ENCODE measurements at regions not wholly inside any gene's neighbourhood (a gene's known extent, or its start where the extent isn't known, plus 50 kb on each side); places are given as distances from the start of the nearest gene placed in this dataset.
"Not testable (repeated sequence)": the region's sequence is repeated elsewhere in the genome, so short reads cannot be mapped to it uniquely, and the experiment has no call there.

DNA sequence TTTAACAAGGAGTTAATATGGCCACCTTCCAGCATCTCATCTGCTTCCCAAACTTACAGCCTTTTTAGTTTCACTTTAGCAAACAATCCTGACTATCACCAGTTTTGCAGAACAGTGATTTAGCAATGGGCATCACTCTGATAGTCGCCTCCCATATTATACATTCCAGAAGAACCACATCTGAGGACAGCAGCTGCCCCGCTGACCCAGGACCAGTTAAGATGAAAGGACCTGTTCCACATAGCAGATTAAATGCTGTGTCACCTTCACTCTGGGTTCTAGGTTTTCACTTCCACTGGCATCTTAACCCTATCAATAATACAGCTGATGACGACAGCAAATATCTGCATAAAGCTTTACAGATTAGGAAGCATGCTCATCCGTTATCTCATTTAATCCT is 99.8 kb downstream of the TRIM69 start:
- no peak overlapping the region for H3K4me3 ChIP-seq (ENCODE audit: low read depth, low read length)
- DNase-seq (ENCODE audit: low read depth) = peak; percentile 19
- TF ChIP-seq, protein P1, sequence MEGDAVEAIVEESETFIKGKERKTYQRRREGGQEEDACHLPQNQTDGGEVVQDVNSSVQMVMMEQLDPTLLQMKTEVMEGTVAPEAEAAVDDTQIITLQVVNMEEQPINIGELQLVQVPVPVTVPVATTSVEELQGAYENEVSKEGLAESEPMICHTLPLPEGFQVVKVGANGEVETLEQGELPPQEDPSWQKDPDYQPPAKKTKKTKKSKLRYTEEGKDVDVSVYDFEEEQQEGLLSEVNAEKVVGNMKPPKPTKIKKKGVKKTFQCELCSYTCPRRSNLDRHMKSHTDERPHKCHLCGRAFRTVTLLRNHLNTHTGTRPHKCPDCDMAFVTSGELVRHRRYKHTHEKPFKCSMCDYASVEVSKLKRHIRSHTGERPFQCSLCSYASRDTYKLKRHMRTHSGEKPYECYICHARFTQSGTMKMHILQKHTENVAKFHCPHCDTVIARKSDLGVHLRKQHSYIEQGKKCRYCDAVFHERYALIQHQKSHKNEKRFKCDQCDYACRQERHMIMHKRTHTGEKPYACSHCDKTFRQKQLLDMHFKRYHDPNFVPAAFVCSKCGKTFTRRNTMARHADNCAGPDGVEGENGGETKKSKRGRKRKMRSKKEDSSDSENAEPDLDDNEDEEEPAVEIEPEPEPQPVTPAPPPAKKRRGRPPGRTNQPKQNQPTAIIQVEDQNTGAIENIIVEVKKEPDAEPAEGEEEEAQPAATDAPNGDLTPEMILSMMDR (IDR thresholded peaks at IDR 0.05; ENCODE audit: insufficient read depth, low read depth, low read length) = no peak

- not testable (repeated sequence) for H3K4me3 ChIP-seq (ENCODE audit: low read depth, low read length); DNase-seq (ENCODE audit: low read depth)
Observed at GRCh38 chr15:44838929-44839328, 102.6 kb downstream of the TRIM69 start.

DNA sequence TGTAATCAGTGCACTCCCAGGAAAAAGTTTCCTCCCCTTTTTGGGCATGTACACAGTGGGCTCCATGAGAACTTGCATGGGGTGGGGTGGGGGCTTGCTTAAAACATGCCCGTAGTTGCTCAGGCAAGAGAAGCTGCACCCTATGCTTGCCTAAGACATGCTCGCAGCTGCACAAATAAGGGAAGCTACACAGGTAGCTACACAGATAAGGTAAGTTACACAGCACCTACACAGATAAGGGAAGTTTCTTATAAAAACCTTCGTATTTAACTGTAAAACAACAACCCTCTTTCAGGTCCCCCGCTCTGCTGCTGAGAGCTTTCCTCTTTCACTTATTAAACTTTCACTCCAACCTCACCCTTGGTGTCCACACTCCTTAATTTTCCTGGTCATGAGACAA is 105.4 kb downstream of the TRIM69 start:
- not testable (repeated sequence) for H3K4me3 ChIP-seq (ENCODE audit: low read depth, low read length); DNase-seq (ENCODE audit: low read depth)

- H3K4me3 ChIP-seq (ENCODE audit: low read depth, low read length); DNase-seq (ENCODE audit: low read depth): not testable (repeated sequence)
Observed at GRCh38 chr15:44842883-44843282, 106.6 kb downstream of the TRIM69 start.

DNA sequence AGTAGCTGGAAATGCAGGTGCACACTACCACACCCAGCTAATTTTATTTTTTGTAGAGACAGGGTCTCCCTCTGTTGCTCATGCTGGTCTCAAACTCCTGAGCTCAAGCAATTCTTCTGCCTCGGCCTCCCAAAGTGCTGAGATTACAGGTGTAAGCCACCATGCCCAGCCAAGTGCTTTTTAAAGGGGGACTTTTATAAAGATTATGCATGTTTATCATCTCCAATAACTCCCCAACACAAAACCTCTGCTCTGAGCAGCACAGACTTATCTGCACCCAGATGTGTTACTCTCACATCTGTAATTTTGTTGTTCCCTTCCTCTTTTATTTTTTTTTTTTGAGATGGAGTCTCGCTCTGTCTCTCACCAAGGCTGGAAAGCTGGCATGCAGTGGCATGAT is 108.6 kb downstream of the TRIM69 start:
- not testable (repeated sequence) for H3K4me3 ChIP-seq (ENCODE audit: low read depth, low read length); DNase-seq (ENCODE audit: low read depth)

DNA sequence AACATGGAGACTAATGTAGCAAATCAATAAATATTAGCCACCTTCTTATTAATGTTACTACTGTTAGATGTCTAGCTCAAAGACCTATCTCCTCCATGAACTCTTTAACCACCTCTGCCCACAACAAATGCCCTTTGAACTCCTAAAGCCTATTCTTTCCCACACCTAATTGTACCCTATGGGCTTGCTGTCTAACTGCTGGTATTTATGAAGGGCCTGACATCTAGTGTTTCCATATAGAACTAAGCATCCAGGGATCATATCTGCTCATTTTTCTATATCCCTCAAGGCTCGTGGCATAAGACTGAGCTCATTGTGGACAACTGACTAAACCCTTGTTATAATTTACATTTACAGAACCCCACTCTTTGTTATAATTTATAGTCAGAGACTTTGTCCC is 109.8 kb downstream of the TRIM69 start:
- DNase-seq (ENCODE audit: low read depth); H3K4me3 ChIP-seq (ENCODE audit: low read depth, low read length): not testable (repeated sequence)

GRCh38 chr15:44847555-44847954 is 108.9 kb upstream of the TERB2 start:
- not testable (repeated sequence) for DNase-seq (ENCODE audit: low read depth); H3K4me3 ChIP-seq (ENCODE audit: low read depth, low read length)

DNA sequence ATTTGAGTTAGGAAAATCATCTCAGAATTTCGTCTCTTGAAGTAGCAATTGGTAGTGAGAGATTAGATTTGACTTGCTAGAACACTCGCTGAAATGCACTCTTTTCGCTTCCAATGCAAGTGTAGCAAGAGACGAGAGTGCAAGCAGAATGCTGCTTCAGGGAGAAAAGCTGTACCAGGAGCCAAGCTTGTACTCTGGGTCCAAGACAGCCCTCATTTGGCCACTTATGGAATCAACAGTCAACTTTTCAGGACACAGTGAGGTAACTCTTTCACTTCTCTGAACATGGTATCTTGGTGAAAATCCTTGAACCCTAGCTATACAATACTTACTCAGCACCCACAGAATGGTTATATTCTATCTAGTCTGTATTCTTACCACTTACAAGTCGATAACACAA is 107.6 kb upstream of the TERB2 start:
- H3K4me3 ChIP-seq (ENCODE audit: low read depth, low read length); DNase-seq (ENCODE audit: low read depth): not testable (repeated sequence)

DNA sequence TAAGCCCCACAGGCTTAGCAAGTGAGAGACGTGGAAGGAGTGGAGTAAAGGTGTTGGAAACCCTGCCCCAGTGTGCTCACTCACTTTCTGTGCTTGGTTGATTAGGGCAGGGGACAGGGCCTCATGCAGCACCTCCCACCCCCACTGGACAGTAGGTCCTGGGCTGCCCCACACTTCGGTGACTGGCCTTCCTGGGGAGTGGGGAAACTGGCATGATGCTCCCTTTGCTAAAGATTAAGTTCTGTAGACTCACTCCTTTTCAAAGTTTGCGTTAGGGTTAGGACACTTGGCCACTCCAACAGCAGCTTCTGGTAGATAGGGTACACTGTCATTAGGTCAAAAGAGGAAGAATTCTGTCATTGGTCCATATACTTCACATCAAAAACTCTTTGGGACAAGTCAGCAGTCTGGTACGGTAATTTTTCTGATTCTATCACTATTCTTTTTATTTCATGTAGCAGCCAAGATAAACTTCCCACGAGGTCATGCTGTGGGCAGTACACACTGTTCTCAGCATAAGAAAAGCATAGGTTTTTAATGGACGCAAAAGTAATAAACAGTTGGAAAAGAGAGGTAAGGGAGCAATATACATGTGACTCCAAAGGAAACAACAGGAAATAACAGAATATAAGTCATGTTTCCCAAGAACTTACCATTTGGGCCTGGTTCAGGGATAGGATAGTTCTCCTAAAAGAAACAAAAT is 106.6 kb upstream of the TERB2 start:
- not testable (repeated sequence) for H3K4me3 ChIP-seq (ENCODE audit: low read depth, low read length); DNase-seq (ENCODE audit: low read depth)

GRCh38 chr15:44853304-44853950 is 103.1 kb upstream of the TERB2 start:
- H3K4me3 ChIP-seq (ENCODE audit: low read depth, low read length) = not testable (repeated sequence)
- TF ChIP-seq, protein P1 (IDR thresholded peaks at IDR 0.05; ENCODE audit: insufficient read depth, low read depth, low read length) = peak; percentile 94

GRCh38 chr15:44854696-44855095 is 101.8 kb upstream of the TERB2 start:
- DNase-seq (ENCODE audit: low read depth); H3K4me3 ChIP-seq (ENCODE audit: low read depth, low read length): not testable (repeated sequence)

More at GRCh38 chr15:44853304-44853950, 103.1 kb upstream of the TERB2 start:
- peak; percentile 53 for DNase-seq (ENCODE audit: low read depth)

GRCh38 chr15:44856284-44856683 is 100.2 kb upstream of the TERB2 start:
- not testable (repeated sequence) for DNase-seq (ENCODE audit: low read depth); H3K4me3 ChIP-seq (ENCODE audit: low read depth, low read length)

DNA sequence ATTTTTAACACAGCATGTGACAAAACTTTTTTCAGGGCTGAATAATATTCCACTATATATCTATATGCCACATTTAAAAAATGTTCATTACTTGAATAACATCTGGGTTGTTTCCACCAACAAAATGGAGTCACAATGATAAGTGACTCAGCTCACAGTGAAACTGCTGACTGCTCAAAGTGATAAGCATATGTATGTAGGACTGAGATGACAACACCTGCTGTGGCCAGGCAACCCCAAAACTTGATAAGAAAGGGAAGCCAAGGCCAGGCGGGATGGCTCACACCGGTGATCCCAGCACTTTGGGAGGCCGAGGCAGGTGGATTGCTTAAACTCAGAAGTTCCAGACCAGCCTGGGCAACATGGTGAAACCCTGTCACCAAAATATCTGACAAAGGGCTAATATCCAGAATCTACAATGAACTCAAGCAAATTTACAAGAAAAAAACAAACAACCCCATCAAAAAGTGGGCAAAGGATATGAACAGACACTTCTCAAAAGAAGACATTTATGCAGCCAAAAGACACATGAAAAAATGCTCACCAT is 99.2 kb upstream of the TERB2 start:
- H3K4me3 ChIP-seq (ENCODE audit: low read depth, low read length); DNase-seq (ENCODE audit: low read depth): not testable (repeated sequence)

DNA sequence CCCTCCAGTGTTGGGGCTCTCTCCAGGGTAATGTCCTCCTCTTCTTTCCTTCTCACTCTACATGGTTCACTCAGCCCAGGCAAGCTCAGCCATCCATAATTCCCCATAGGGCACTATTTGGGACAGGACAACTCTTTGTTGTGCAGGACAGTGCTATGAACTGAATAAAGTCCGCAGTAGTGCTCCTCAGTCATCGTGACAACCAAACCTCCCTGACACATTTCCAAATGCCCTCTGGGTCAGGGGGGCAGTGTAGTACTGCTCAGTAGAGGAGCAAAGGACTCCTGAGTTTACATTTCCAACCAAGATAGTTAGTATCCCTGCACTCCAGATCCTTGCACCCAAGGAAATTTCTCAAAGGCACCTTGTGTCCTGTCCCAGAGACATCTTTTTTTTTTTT is 97.4 kb upstream of the TERB2 start:
- H3K4me3 ChIP-seq (ENCODE audit: low read depth, low read length) = not testable (repeated sequence)

GRCh38 chr15:44860168-44860567 is 96.3 kb upstream of the TERB2 start:
- DNase-seq (ENCODE audit: low read depth); H3K4me3 ChIP-seq (ENCODE audit: low read depth, low read length): not testable (repeated sequence)

More for the DNA sequence above, 97.4 kb upstream of the TERB2 start:
- DNase-seq (ENCODE audit: low read depth) = not testable (repeated sequence)

All from fibroblast of villous mesenchyme (primary cell).